Astrocyte of the spinal cord (primary cell): ENCODE measurements at regions not wholly inside any gene's neighbourhood (a gene's known extent, or its start where the extent isn't known, plus 50 kb on each side); places are given as distances from the start of the nearest gene placed in this dataset.
"Not testable (repeated sequence)": the region's sequence is repeated elsewhere in the genome, so short reads cannot be mapped to it uniquely, and the experiment has no call there.

Experiments
- DNase-seq: peaks from one replicate; pipeline ENCODE4 v3.0.0; 2011; ENCODE audit warnings: low read depth, low spot score
- H3K4me3 ChIP-seq: 2 replicates; pipeline ENCODE4 v1.5.1; 2011; ENCODE audit warnings: low read depth, mild to moderate bottlenecking, low read length, moderate library complexity
- in situ Hi-C: cut with HindIII; loops from 2 replicates; pipeline ENCODE4 v1.10.0; 2017; ENCODE audit warnings: low sequenced_read_pairs
- TF ChIP-seq, protein P1 (sequence below): IDR thresholded peaks from 2 replicates; pipeline ENCODE4 v1.5.1; 2012; ENCODE audit warnings: low read depth, mild to moderate bottlenecking, low read length, inconsistent platforms

DNA sequence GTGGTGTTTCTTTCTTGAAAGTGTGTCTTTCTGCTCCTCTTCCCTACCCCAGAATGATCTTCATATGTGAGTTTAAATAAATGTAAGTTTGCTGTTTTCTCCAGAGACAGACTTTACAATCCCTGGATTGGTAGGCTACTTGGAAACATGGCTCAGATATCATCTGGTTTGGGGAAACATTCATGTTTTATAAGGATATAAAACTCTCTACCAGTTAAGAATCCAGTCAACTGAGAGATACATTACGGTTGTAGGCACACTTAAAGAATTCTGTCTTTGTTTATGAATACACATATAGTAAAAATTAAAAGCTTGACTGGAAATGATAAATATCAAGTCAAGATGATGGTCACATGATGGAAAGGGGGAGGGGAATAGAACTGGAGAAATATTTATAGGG, 739.3 kb downstream of the SLC4A3 start:
- TF ChIP-seq, protein P1, sequence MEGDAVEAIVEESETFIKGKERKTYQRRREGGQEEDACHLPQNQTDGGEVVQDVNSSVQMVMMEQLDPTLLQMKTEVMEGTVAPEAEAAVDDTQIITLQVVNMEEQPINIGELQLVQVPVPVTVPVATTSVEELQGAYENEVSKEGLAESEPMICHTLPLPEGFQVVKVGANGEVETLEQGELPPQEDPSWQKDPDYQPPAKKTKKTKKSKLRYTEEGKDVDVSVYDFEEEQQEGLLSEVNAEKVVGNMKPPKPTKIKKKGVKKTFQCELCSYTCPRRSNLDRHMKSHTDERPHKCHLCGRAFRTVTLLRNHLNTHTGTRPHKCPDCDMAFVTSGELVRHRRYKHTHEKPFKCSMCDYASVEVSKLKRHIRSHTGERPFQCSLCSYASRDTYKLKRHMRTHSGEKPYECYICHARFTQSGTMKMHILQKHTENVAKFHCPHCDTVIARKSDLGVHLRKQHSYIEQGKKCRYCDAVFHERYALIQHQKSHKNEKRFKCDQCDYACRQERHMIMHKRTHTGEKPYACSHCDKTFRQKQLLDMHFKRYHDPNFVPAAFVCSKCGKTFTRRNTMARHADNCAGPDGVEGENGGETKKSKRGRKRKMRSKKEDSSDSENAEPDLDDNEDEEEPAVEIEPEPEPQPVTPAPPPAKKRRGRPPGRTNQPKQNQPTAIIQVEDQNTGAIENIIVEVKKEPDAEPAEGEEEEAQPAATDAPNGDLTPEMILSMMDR = no peak
- DNase-seq = no peak
- in situ Hi-C loops = no loop called here
- H3K4me3 ChIP-seq = no peak overlapping the region

DNA sequence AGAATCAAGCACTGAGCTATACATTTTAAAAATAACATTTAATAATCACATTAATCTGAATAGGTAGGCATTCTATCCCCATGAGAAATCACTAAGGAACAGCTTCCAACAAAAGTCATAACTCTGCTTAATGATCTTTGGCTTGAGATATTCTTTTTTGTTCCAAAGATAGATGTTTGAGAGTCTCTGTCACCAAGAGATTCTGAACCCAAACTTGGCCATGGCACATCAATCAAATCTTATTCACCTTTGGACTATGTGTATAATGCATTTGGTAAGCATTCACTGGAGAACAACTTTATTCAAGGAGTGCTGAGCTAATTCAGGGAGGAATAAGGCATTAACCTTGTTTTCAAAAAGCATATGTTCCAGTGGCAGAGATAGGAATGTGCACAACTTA, 743.3 kb downstream of the SLC4A3 start:
- in situ Hi-C loops = no loop called here
- DNase-seq = no peak
- TF ChIP-seq, protein P1 = no peak
- H3K4me3 ChIP-seq = no peak overlapping the region

DNA sequence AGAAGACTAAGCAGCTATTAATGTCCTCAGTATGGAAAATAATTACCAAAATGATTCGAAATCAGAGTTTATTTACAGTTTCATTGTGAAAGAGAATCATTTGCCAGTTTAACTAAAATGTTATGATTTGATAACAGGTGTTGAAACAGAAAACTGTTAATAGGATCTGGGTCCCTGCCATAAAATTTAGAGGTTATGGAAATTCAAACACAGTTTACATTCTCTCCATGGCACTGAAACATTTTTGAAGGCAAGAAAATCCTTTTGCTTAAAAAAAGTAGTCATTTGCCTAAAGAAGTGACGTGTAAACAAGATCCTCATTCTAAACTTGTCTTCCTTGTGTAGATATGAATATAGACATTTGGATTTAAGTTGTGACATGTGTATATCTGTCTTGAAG, 743.8 kb downstream of the SLC4A3 start:
- no peak for DNase-seq
- TF ChIP-seq, protein P1 = no peak
- in situ Hi-C loops = no loop called here
- H3K4me3 ChIP-seq = no peak overlapping the region

DNA sequence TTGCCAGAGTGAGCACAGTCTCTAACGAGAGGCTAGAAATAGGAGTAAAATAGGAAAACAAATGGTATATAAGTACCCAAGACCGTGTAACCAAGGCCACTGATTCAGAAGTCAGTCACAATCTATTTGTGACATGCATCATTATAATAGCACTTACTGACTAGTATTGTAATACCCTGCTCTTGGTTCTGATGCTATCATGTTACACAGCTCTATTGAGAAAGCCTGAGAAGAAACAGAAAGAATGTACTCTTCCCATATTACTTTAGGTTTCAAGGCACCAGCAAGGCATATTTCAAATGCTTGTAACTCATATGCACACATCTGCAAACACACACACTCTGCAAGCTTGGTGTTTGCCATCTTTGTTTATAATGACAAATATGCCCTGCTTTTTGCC, 746.4 kb downstream of the SLC4A3 start:
- in situ Hi-C loops = no loop called here
- DNase-seq = peak; percentile 49
- TF ChIP-seq, protein P1 = no peak
- H3K4me3 ChIP-seq = no peak overlapping the region

DNA sequence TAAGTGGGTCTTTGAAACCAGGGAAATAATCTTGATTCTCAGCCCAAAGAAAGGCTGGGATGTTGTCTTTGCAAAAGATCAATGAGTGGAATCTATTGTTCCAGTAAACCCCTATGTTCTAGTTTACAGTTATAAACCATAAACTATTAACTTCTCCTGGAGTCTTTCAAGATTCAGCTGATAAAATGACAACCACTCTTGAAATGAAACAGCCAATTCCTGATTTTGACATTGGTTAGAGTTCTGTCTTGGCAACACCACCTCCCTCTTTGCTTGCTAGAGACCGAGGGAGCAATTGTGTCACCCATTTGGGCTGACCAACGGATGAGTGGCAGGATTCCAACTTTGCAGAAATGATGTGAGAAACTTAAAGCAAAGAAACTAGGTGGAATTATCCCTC, 746.9 kb downstream of the SLC4A3 start:
- in situ Hi-C loops = no loop called here
- no peak overlapping the region for H3K4me3 ChIP-seq
- DNase-seq = no peak
- TF ChIP-seq, protein P1 = no peak

DNA sequence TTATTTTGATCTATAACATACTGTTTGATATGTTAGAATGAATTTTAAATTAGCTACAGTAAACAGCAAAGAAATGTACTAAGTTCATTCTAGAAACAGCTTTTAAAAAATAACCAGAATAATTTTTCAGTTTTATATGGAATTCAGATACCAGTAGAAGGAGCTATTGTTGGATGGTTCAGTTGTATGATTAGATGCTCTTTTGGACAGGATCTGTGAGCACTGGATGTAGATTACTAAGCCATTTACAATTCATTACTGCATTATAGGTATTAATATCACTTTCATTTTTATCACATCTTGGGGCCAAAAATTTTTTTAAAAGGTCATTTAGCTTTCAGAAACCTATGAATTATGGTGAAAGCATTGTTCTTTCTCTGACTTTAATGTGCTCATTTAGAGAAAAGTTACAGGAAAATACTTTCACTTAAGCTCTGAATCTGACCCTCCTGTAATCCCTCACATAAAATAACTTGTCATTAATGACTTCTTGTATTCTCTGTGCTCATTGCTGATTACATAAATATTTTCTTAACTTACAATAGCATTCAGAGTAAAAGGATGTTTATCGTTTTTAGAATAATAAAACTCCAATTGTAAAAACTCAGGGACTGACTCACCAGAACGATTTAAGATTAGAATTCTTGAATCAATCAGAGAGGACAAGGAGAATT, 750.2 kb downstream of the SLC4A3 start:
- TF ChIP-seq, protein P1 = no peak
- no peak overlapping the region for H3K4me3 ChIP-seq
- DNase-seq = no peak
- in situ Hi-C loops = no loop called here

DNA sequence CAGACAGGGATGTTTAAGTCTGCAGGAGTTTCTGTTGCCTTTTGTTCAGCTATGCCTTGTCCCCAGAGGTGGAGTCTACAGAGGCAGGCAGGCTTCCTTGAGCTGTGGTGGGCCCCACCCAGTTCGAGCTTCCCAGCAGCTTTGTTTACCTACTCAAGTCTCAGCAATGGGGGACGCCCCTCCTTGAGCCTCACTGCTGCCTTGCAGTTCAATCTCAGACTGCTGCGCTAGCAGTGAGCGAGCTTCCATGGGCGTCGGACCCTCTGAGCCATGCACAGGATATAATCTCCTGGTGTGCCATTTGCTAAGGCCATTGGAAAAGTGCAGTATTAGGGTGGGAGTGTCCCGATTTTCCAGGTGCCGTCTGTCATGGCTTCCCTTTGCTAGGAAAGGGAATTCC, 760.3 kb downstream of the SLC4A3 start:
- H3K4me3 ChIP-seq, DNase-seq, in situ Hi-C loops: not testable (repeated sequence)
